A549 (cell line): ENCODE measurements at regions not wholly inside any gene's neighbourhood (a gene's known extent, or its start where the extent isn't known, plus 50 kb on each side); places are given as distances from the start of the nearest gene placed in this dataset.

Experiments used
- CEBPB ChIP-seq, 2 experiments: fragments of >200 bp in 1 of 2; sonication (Bioruptor Twin) in 1 of 2; formaldehyde crosslinking in 1 of 2; IDR thresholded peaks; 2 replicates each; pipeline ENCODE4 v1.6.1; 2012 to 2016
- EP300 ChIP-seq, 2 experiments: fragments of >200 bp; sonication (Bioruptor Twin); formaldehyde crosslinking; IDR thresholded peaks; 2 replicates in 1 of 2; 3 replicates in 1 of 2; pipeline ENCODE4 v1.6.1; 2016 to 2017
- FOSL2 ChIP-seq, 2 experiments: fragments of 450-650 bp in 1 of 2; fragments of >200 bp in 1 of 2; sonication (Bioruptor Twin) in 1 of 2; formaldehyde crosslinking; IDR thresholded peaks; 2 replicates each; pipeline versions ENCODE4 v1.5.0 to v1.6.1; 2016 to 2020; ENCODE audit warnings: mild to moderate bottlenecking in 1 of 2, moderate library complexity in 1 of 2
- KDM1A ChIP-seq: fragments of 200-600 bp; sonication (generic); IDR thresholded peaks from 2 replicates; pipeline ENCODE4 v1.6.1; 2016; ENCODE audit warnings: low read depth, mild to moderate bottlenecking
- KDM5A ChIP-seq: fragments of 200-600 bp; sonication (generic); IDR thresholded peaks from 2 replicates; pipeline ENCODE4 v1.6.1; 2016; ENCODE audit warnings: antibody characterized with exemption, mild to moderate bottlenecking
- MAFK ChIP-seq: fragments of 450-650 bp; IDR thresholded peaks from 2 replicates; pipeline ENCODE4 v1.6.1; 2014; ENCODE audit not compliant: partially characterized antibody
- POLR2A ChIP-seq: IDR thresholded peaks from 2 replicates; pipeline ENCODE4 v1.6.1; 2012; ENCODE audit warnings: mild to moderate bottlenecking, low read length
- TF ChIP-seq, protein P1 (sequence below): fragments of 450-650 bp; IDR thresholded peaks from 2 replicates; pipeline ENCODE4 v1.6.1; 2014; ENCODE audit warnings: antibody characterized with exemption
- TF ChIP-seq, protein P2 (sequence below): fragments of >200 bp; sonication (Bioruptor Twin); formaldehyde crosslinking; IDR thresholded peaks from 3 replicates; pipeline ENCODE4 v1.5.1; 2016

DNA sequence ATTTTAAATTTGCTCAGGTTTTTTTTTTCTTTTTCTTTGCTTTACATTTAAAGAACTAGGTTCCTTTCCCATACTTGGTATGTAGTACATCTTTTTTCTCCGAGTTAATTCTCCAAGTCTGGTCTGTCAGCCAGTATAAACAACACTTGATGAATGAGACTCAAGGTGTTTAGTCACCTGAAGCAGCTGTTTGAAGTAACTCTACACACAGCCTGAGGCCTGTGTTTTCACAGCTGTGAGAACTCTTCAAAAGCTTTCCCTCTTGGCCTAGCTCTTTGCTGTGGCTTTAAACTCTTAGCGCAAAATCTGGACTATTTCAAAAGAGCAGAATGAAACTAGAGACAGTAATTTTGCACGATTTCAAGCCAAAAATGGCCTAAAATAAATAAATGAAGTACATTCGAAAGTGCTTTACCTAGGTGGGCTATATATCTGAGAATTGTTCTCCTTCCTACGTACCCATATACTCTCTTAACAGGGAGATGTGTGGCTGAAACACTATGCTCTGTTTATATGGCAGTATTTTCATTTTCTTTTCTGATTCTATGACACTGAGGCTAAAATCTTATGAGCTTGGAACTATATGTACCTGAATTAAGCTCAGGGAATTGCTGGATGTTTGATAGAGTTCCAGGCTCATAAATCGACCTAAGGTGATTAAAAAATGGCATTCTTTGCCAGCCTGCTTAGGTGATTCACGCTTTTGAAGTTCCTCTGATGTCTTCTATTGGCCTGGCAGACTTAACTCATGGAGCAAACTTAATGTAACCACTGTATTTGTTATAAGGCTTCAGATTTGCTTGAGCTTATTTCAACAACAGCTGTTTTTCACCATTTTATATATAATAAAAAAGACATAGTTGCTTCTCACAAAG, 1044.1 kb upstream of the ZEB2 start:
- TF ChIP-seq, protein P1, sequence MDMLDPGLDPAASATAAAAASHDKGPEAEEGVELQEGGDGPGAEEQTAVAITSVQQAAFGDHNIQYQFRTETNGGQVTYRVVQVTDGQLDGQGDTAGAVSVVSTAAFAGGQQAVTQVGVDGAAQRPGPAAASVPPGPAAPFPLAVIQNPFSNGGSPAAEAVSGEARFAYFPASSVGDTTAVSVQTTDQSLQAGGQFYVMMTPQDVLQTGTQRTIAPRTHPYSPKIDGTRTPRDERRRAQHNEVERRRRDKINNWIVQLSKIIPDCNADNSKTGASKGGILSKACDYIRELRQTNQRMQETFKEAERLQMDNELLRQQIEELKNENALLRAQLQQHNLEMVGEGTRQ = no peak
- TF ChIP-seq CEBPB (IDR thresholded peaks at IDR 0.05) (no peak), FOSL2 (IDR thresholded peaks at IDR 0.05) (no peak), FOSL2 (CRISPR knock-in tag; IDR thresholded peaks at IDR 0.05) (no peak), POLR2A (no peak), EP300 (IDR thresholded peaks at IDR 0.05) (no peak), KDM1A (no peak), MAFK (no peak), KDM5A (no peak)
- TF ChIP-seq, protein P2, sequence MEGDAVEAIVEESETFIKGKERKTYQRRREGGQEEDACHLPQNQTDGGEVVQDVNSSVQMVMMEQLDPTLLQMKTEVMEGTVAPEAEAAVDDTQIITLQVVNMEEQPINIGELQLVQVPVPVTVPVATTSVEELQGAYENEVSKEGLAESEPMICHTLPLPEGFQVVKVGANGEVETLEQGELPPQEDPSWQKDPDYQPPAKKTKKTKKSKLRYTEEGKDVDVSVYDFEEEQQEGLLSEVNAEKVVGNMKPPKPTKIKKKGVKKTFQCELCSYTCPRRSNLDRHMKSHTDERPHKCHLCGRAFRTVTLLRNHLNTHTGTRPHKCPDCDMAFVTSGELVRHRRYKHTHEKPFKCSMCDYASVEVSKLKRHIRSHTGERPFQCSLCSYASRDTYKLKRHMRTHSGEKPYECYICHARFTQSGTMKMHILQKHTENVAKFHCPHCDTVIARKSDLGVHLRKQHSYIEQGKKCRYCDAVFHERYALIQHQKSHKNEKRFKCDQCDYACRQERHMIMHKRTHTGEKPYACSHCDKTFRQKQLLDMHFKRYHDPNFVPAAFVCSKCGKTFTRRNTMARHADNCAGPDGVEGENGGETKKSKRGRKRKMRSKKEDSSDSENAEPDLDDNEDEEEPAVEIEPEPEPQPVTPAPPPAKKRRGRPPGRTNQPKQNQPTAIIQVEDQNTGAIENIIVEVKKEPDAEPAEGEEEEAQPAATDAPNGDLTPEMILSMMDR = no peak
